H9 (cell line): ENCODE measurements at regions not wholly inside any gene's neighbourhood (a gene's known extent, or its start where the extent isn't known, plus 50 kb on each side); places are given as distances from the start of the nearest gene placed in this dataset.

ENCODE experiments used
- DNase-seq: peaks from one replicate; pipeline ENCODE4 v3.0.0-alpha.2; 2017
- H2AFZ ChIP-seq: one replicate; pipeline ENCODE4 v1.6.1; 2013; ENCODE audit warnings: mild to moderate bottlenecking, low read length, control low read depth, moderate library complexity
- H2AK5ac ChIP-seq: 2 replicates; pipeline ENCODE4 v1.6.1; 2013; ENCODE audit warnings: low read length, control low read depth, mixed read lengths; ENCODE audit not compliant: insufficient read length
- H2BK120ac ChIP-seq: one replicate; pipeline ENCODE4 v1.6.1; 2013; ENCODE audit warnings: low read depth, mild to moderate bottlenecking, low read length, control low read depth, inconsistent platforms; ENCODE audit not compliant: poor library complexity, severe bottlenecking
- H2BK12ac ChIP-seq: 2 replicates; pipeline ENCODE4 v1.6.1; 2013; ENCODE audit warnings: low read length, control low read depth, mixed read lengths, low read depth; ENCODE audit not compliant: insufficient read length
- H2BK15ac ChIP-seq: 2 replicates; pipeline ENCODE4 v1.6.1; 2013; ENCODE audit warnings: low read depth, low read length, control low read depth
- H2BK20ac ChIP-seq: one replicate; pipeline ENCODE4 v1.6.1; 2013; ENCODE audit warnings: low read depth, mild to moderate bottlenecking, low read length, control low read depth, inconsistent platforms; ENCODE audit not compliant: poor library complexity, severe bottlenecking
- H2BK5ac ChIP-seq: 2 replicates; pipeline ENCODE4 v1.6.1; 2013; ENCODE audit warnings: low read length, control low read depth, mixed read lengths; ENCODE audit not compliant: insufficient read length
- H3K14ac ChIP-seq: 2 replicates; pipeline ENCODE4 v1.6.1; 2013; ENCODE audit warnings: low read length, control low read depth; ENCODE audit not compliant: insufficient read depth
- H3K18ac ChIP-seq: 2 replicates; pipeline ENCODE4 v1.6.1; 2013; ENCODE audit warnings: low read depth, mild to moderate bottlenecking, mixed read lengths, low read length, control low read depth; ENCODE audit not compliant: insufficient read length
- H3K23ac ChIP-seq: 2 replicates; pipeline ENCODE4 v1.6.1; 2013; ENCODE audit warnings: low read length, control low read depth, mixed read lengths, low read depth; ENCODE audit not compliant: insufficient read length
- H3K23me2 ChIP-seq: 2 replicates; pipeline ENCODE4 v1.6.1; 2013; ENCODE audit warnings: low read depth, mild to moderate bottlenecking, mixed read lengths, low read length, control low read depth; ENCODE audit not compliant: insufficient read length, poor library complexity, severe bottlenecking
- H3K27ac ChIP-seq: 2 replicates; pipeline ENCODE4 v1.5.1; 2013; ENCODE audit warnings: low read length, control low read depth, mixed read lengths, low read depth; ENCODE audit not compliant: insufficient read length
- H3K27me3 ChIP-seq: 2 replicates; pipeline ENCODE4 v1.6.1; 2013; ENCODE audit warnings: low read length, control low read depth, inconsistent platforms; ENCODE audit not compliant: insufficient read depth
- H3K4ac ChIP-seq: 2 replicates; pipeline ENCODE4 v1.6.1; 2013; ENCODE audit warnings: low read depth, mild to moderate bottlenecking, control low read depth, inconsistent platforms, low read length, moderate library complexity
- H3K4me1 ChIP-seq: 2 replicates; pipeline ENCODE4 v1.6.1; 2013; ENCODE audit warnings: low read length, control low read depth, inconsistent platforms; ENCODE audit not compliant: insufficient read depth
- H3K4me2 ChIP-seq: 2 replicates; pipeline ENCODE4 v1.6.1; 2013; ENCODE audit warnings: low read length, control low read depth, mixed read lengths; ENCODE audit not compliant: insufficient read length, insufficient read depth
- H3K56ac ChIP-seq: 2 replicates; pipeline ENCODE4 v1.6.1; 2013; ENCODE audit warnings: low read depth, mild to moderate bottlenecking, mixed read lengths, low read length, control low read depth; ENCODE audit not compliant: insufficient read length
- H3K79me1 ChIP-seq: 2 replicates; pipeline ENCODE4 v1.6.1; 2013; ENCODE audit warnings: low read depth, mild to moderate bottlenecking, moderate library complexity, low read length, control low read depth, inconsistent platforms; ENCODE audit not compliant: insufficient read depth, poor library complexity, severe bottlenecking
- H3K79me2 ChIP-seq: 2 replicates; pipeline ENCODE4 v1.6.1; 2013; ENCODE audit warnings: low read length, control low read depth, inconsistent platforms; ENCODE audit not compliant: insufficient read depth
- H3K9ac ChIP-seq: 2 replicates; pipeline ENCODE4 v1.6.1; 2013; ENCODE audit warnings: low read length, control low read depth, mixed read lengths; ENCODE audit not compliant: insufficient read length; ENCODE audit errors: extremely low read depth
- H3K9me3 ChIP-seq: one replicate; pipeline ENCODE4 v1.6.1; 2013; ENCODE audit warnings: low read depth, low read length, inconsistent platforms; ENCODE audit not compliant: control insufficient read depth
- H3T11ph ChIP-seq: one replicate; pipeline ENCODE4 v1.6.1; 2013; ENCODE audit warnings: mild to moderate bottlenecking, low read length, control low read depth, inconsistent platforms
- H4K20me1 ChIP-seq: one replicate; pipeline ENCODE4 v1.6.1; 2013; ENCODE audit not compliant: control insufficient read depth, insufficient read length, insufficient read depth
- H4K5ac ChIP-seq: 2 replicates; pipeline ENCODE4 v1.6.1; 2013; ENCODE audit warnings: low read depth, mild to moderate bottlenecking, mixed read lengths, low read length, control low read depth; ENCODE audit not compliant: insufficient read length
- H4K8ac ChIP-seq: replicated peaks from 2 replicates; pipeline ENCODE4 v1.6.1; 2013; ENCODE audit warnings: low read length, control low read depth, mixed read lengths, low read depth; ENCODE audit not compliant: insufficient read length
- H4K91ac ChIP-seq: 2 replicates; pipeline ENCODE4 v1.6.1; 2013; ENCODE audit warnings: low read depth, mild to moderate bottlenecking, moderate library complexity, mixed read lengths, low read length, control low read depth; ENCODE audit not compliant: insufficient read length
- H3K27ac Mint-ChIP-seq, 3 experiments: 2 replicates in 2 of 3; 3 replicates in 1 of 3; pipeline ENCODE4 v1.8.0; 2020 to 2021; ENCODE audit warnings: mixed read lengths in 3 of 3, mild to moderate bottlenecking in 1 of 3, moderate library complexity in 1 of 3
- H3K27me3 Mint-ChIP-seq: 2 replicates; pipeline ENCODE4 v1.8.0; 2021; ENCODE audit warnings: low read depth, mild to moderate bottlenecking, moderate library complexity, mixed read lengths
- H3K36me3 Mint-ChIP-seq, 3 experiments: 2 replicates in 2 of 3; 3 replicates in 1 of 3; pipeline ENCODE4 v1.8.0; 2020 to 2021; ENCODE audit warnings: low read depth in 3 of 3, mixed read lengths in 3 of 3; ENCODE audit not compliant: insufficient read depth in 1 of 3
- H3K4me1 Mint-ChIP-seq, 2 experiments: 2 replicates each; pipeline ENCODE4 v1.8.0; 2020; ENCODE audit warnings: mixed read lengths in 2 of 2
- H3K4me3 Mint-ChIP-seq, 2 experiments: 2 replicates in 1 of 2; 3 replicates in 1 of 2; pipeline ENCODE4 v1.8.0; 2020 to 2021; ENCODE audit warnings: mild to moderate bottlenecking in 2 of 2, mixed read lengths in 2 of 2, moderate library complexity in 1 of 2
- H3K9me3 Mint-ChIP-seq, 2 experiments: 2 replicates in 1 of 2; 3 replicates in 1 of 2; pipeline ENCODE4 v1.8.0; 2020; ENCODE audit warnings: mild to moderate bottlenecking in 2 of 2, mixed read lengths in 2 of 2, moderate library complexity in 1 of 2
- CTCF ChIP-seq: fragments of 200-600 bp; sonication (generic); conservative IDR thresholded peaks from 3 replicates; pipeline ENCODE4 v1.8.0; 2021; ENCODE audit warnings: antibody characterized with exemption, mild to moderate bottlenecking
- WGBS: extraction: QIAGEN DNeasy Blood & Tissue Kit; methylation state at CpG from one replicate; pipeline ENCODE4 v1.1.7; 2013; ENCODE audit warnings: missing lambda C conversion rate, low lambda C conversion rate, mixed read lengths; ENCODE audit not compliant: insufficient read length; ENCODE audit errors: extremely low coverage; 5-methylcytosine and 5-hydroxymethylcytosine counted together

- Histone ChIP-seq H4K5ac (no peak overlapping the region), H3K4ac (no peak overlapping the region)
- no CpG with 5 or more reads among the region's 4 CpGs for WGBS
Measured at GRCh38 chr18:39681061-39681460, 2115.5 kb upstream of the CELF4 start.

More at GRCh38 chr18:39681061-39681460, 2115.5 kb upstream of the CELF4 start:
- H2AFZ ChIP-seq: no peak overlapping the region
- no peaks in the 10 kb centered on the region for H4K20me1 ChIP-seq
- no peak overlapping the region for H3K4me2 ChIP-seq
- no peaks in the 10 kb centered on the region for H3K27me3 Mint-ChIP-seq
- no peak overlapping the region for H2BK15ac ChIP-seq
- H3K27me3 ChIP-seq: no peaks in the 10 kb centered on the region
- H3K23me2 ChIP-seq: no peaks in the 10 kb centered on the region
- H2AK5ac ChIP-seq: no peak overlapping the region
- H3K79me2 ChIP-seq: no peaks in the 10 kb centered on the region
- H3K27ac Mint-ChIP-seq: no peak overlapping the region; a peak in 1 of 7 replicates
- H3K9ac ChIP-seq: no peak overlapping the region
- no peak overlapping the region for H3K23ac ChIP-seq
- DNase-seq: no peak
- no peak overlapping the region for H3K4me3 Mint-ChIP-seq
- H3K4me1 Mint-ChIP-seq: peaks cover 24 to 29% of the 10 kb centered on the region in 2 experiments
- no peak overlapping the region for H3K56ac ChIP-seq
- no peak overlapping the region for H3K18ac ChIP-seq
- H3K9me3 ChIP-seq: no peaks in the 10 kb centered on the region
- no peak overlapping the region for H2BK120ac ChIP-seq
- peaks cover 0 to 2% (median 0%) of the 10 kb centered on the region in 3 experiments; a peak in 1 of 7 replicates for H3K36me3 Mint-ChIP-seq
- no peak overlapping the region for H2BK20ac ChIP-seq
- H4K91ac ChIP-seq: no peak overlapping the region
- no peak for TF ChIP-seq CTCF
- no peak overlapping the region for H3K27ac ChIP-seq
- no peak overlapping the region for H2BK5ac ChIP-seq
- peaks cover 4% of the 10 kb centered on the region; the same call in 1 of the 2 replicates for H3K4me1 ChIP-seq
- H3K14ac ChIP-seq: no peak overlapping the region
- no peaks in the 10 kb centered on the region for H3K79me1 ChIP-seq
- H4K8ac ChIP-seq: no peak overlapping the region
- H3T11ph ChIP-seq: no peak overlapping the region
- H2BK12ac ChIP-seq: no peak overlapping the region
- no peaks in the 10 kb centered on the region for H3K9me3 Mint-ChIP-seq
